ENCODE measurements at regions not wholly inside any gene's neighbourhood (a gene's known extent, or its start where the extent isn't known, plus 50 kb on each side); places are given as distances from the start of the nearest gene placed in this dataset.
"Not testable (repeated sequence)": the region's sequence is repeated elsewhere in the genome, so short reads cannot be mapped to it uniquely, and the experiment has no call there.

GRCh38 chr11:81365496-81365895 is 1368.2 kb downstream of the FAM181B start:
- no peak for DNase-seq

GRCh38 chr11:81359476-81359875 is 1374.2 kb downstream of the FAM181B start:
- DNase-seq = no peak

- no peak for DNase-seq
Observed at GRCh38 chr11:81345609-81346008, 1388.1 kb downstream of the FAM181B start.

- DNase-seq = no peak
Observed at GRCh38 chr11:81342966-81343365, 1390.7 kb downstream of the FAM181B start.

- DNase-seq = no peak
Observed at GRCh38 chr11:81340225-81340624, 1393.4 kb downstream of the FAM181B start.

- DNase-seq = no peak
Observed at GRCh38 chr11:81339521-81339920, 1394.1 kb downstream of the FAM181B start.

GRCh38 chr11:81337756-81338155 is 1395.9 kb downstream of the FAM181B start:
- DNase-seq = no peak

- DNase-seq = no peak
Observed at GRCh38 chr11:81332276-81332675, 1401.4 kb downstream of the FAM181B start.

- DNase-seq = no peak
Observed at GRCh38 chr11:81331611-81332235, 1401.9 kb downstream of the FAM181B start.

- no peak for DNase-seq
Observed at GRCh38 chr11:81331088-81331487, 1402.6 kb downstream of the FAM181B start.

- DNase-seq = no peak
Observed at GRCh38 chr11:81303038-81303664, 1430.5 kb downstream of the FAM181B start.

GRCh38 chr11:81301166-81301830 is 1432.4 kb downstream of the FAM181B start:
- no peak for DNase-seq

- no peak for DNase-seq
Observed at GRCh38 chr11:81286959-81287358, 1446.7 kb downstream of the FAM181B start.

- DNase-seq = no peak
Observed at GRCh38 chr11:81286550-81286949, 1447.1 kb downstream of the FAM181B start.

GRCh38 chr11:81280228-81280627 is 1453.4 kb downstream of the FAM181B start:
- not testable (repeated sequence) for DNase-seq

GRCh38 chr11:81278991-81279390 is 1454.7 kb downstream of the FAM181B start:
- DNase-seq = no peak

- no peak for DNase-seq
Observed at GRCh38 chr11:81270686-81271085, 1463.0 kb downstream of the FAM181B start.

GRCh38 chr11:81267246-81267645 is 1466.4 kb downstream of the FAM181B start:
- no peak for DNase-seq

- no peak for DNase-seq
Observed at GRCh38 chr11:81259471-81259870, 1474.2 kb downstream of the FAM181B start.

GRCh38 chr11:81255895-81256294 is 1477.8 kb downstream of the FAM181B start:
- DNase-seq = no peak

GRCh38 chr11:81253244-81253643 is 1480.4 kb downstream of the FAM181B start:
- no peak for DNase-seq

GRCh38 chr11:81246941-81247340 is 1486.7 kb downstream of the FAM181B start:
- no peak for DNase-seq

- no peak for DNase-seq
Observed at GRCh38 chr11:81245791-81246190, 1487.9 kb downstream of the FAM181B start.

- DNase-seq = no peak
Observed at GRCh38 chr11:81241672-81242275, 1491.9 kb downstream of the FAM181B start.
